ENCODE measurements at regions not wholly inside any gene's neighbourhood (a gene's known extent, or its start where the extent isn't known, plus 50 kb on each side); places are given as distances from the start of the nearest gene placed in this dataset.

DNA sequence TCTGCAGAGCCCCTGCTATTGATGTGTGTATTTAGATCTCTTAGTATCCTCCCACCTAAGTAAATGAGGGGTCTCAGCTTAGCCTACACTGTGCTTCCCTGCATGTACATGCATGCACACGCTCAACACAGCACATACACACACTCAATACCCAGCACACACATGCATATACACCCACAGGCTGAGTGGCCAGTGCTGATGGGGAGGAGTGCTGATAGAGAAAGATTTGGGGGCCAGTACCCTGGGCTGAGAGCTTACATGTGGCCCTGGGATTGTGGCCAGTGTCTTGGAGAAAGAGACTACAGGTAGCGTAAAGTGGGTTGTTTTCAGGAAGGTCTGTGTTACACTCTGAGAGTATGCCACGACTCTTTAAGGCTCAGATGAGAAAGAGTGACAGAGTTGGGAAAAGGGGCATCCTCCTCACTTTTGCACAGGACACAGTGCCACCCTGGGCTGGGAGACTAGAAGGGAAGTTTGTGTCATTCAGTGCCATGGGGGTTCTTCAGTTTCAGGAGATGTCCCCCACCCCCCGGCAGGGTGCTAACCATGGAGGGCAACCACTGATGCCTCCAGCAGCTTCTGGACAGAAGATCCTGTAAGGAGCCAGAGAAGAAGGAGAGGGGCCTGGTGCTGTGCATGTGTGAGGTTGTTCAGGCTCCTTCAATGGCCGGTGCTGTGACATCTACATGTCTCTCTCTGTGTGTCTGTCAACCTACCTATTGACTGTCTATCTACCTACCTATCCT is 166.8 kb downstream of the RHOU start:
- TF ChIP-seq, protein P1, sequence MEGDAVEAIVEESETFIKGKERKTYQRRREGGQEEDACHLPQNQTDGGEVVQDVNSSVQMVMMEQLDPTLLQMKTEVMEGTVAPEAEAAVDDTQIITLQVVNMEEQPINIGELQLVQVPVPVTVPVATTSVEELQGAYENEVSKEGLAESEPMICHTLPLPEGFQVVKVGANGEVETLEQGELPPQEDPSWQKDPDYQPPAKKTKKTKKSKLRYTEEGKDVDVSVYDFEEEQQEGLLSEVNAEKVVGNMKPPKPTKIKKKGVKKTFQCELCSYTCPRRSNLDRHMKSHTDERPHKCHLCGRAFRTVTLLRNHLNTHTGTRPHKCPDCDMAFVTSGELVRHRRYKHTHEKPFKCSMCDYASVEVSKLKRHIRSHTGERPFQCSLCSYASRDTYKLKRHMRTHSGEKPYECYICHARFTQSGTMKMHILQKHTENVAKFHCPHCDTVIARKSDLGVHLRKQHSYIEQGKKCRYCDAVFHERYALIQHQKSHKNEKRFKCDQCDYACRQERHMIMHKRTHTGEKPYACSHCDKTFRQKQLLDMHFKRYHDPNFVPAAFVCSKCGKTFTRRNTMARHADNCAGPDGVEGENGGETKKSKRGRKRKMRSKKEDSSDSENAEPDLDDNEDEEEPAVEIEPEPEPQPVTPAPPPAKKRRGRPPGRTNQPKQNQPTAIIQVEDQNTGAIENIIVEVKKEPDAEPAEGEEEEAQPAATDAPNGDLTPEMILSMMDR (IDR thresholded peaks at IDR 0.05): no peak
- TF ChIP-seq POLR2A (IDR thresholded peaks at IDR 0.05): no peak

Data from ovary (tissue), 3 donors.